Astrocyte (in vitro differentiated cells and primary cell): ENCODE measurements at regions not wholly inside any gene's neighbourhood (a gene's known extent, or its start where the extent isn't known, plus 50 kb on each side); places are given as distances from the start of the nearest gene placed in this dataset.

ENCODE experiments used
- CTCF ChIP-seq: IDR thresholded peaks from 2 replicates; pipeline ENCODE4 v1.5.1; 2011; ENCODE audit warnings: low read depth, mild to moderate bottlenecking, inconsistent platforms, low read length, moderate library complexity; ENCODE audit not compliant: insufficient read depth
- EZH2 ChIP-seq: IDR thresholded peaks from 2 replicates; pipeline ENCODE4 v1.6.1; 2012; ENCODE audit warnings: mild to moderate bottlenecking, low read length, inconsistent platforms; ENCODE audit not compliant: insufficient read depth

GRCh38 chr17:55898195-55898594 lies 147.3 kb downstream of the PCTP start:
- TF ChIP-seq CTCF (no peak), EZH2 (no peak)
